Right atrium auricular region (tissue), 2 donors: ENCODE measurements at regions not wholly inside any gene's neighbourhood (a gene's known extent, or its start where the extent isn't known, plus 50 kb on each side); places are given as distances from the start of the nearest gene placed in this dataset.

Experiments
- DNase-seq: peaks from one replicate; pipeline ENCODE4 v3.0.0-alpha.2; 2019; ENCODE audit warnings: low spot score
- H3K27ac ChIP-seq, 2 donors: fragments of 200-600 bp; sonication (generic); 1 replicate in 1 of 2; 2 replicates in 1 of 2; pipeline ENCODE4 v1.5.1; 2016 to 2019
- H3K27me3 ChIP-seq, 2 donors: fragments of 200-600 bp; sonication (generic); one replicate each; pipeline versions ENCODE4 v1.5.1 to v1.6.0; 2017 to 2019
- H3K36me3 ChIP-seq: fragments of 200-600 bp; sonication (generic); one replicate; pipeline ENCODE4 v1.5.1; 2016
- H3K4me1 ChIP-seq, 2 donors: fragments of 200-600 bp; sonication (generic); one replicate each; pipeline versions ENCODE4 v1.5.1 to v1.6.0; 2017 to 2019
- H3K4me3 ChIP-seq, 2 donors: fragments of 200-600 bp; sonication (generic); 1 replicate in 1 of 2; 2 replicates in 1 of 2; pipeline ENCODE4 v1.5.1; 2017 to 2019; ENCODE audit warnings: mild to moderate bottlenecking in 1 of 2, moderate library complexity in 1 of 2
- H3K9me3 ChIP-seq, 2 donors: fragments of 200-600 bp; sonication (generic); one replicate each; pipeline ENCODE4 v1.5.1; 2019
- CTCF ChIP-seq, 2 donors: fragments of 200-600 bp; sonication (generic); IDR thresholded peaks; one replicate each; pipeline ENCODE4 v1.5.1; 2019; ENCODE audit warnings: antibody characterized with exemption in 2 of 2

- Histone ChIP-seq H3K27me3 (no peaks in the 10 kb centered on the region), H3K4me3 (no peak overlapping the region), H3K4me1 (no peaks in the 10 kb centered on the region), H3K27ac (no peak overlapping the region), H3K36me3 (no peaks in the 10 kb centered on the region), H3K9me3 (no peaks in the 10 kb centered on the region)
- TF ChIP-seq CTCF (IDR thresholded peaks at IDR 0.05), result no peak
- DNase-seq, result no peak
Measured at GRCh38 chr12:127582074-127582473, 684.9 kb upstream of the TMEM132C start.

GRCh38 chr12:127583041-127583440 lies 683.9 kb upstream of the TMEM132C start:
- TF ChIP-seq CTCF (IDR thresholded peaks at IDR 0.05), result no peak
- no peaks in the 10 kb centered on the region for H3K36me3 ChIP-seq
- H3K4me3 ChIP-seq, result no peak overlapping the region
- DNase-seq, result no peak
- H3K4me1 ChIP-seq, result no peaks in the 10 kb centered on the region
- H3K27ac ChIP-seq, result no peak overlapping the region
- no peaks in the 10 kb centered on the region for H3K9me3 ChIP-seq
- no peaks in the 10 kb centered on the region for H3K27me3 ChIP-seq

- Histone ChIP-seq H3K4me1 (no peaks in the 10 kb centered on the region), H3K36me3 (no peaks in the 10 kb centered on the region), H3K4me3 (no peak overlapping the region), H3K9me3 (no peaks in the 10 kb centered on the region), H3K27me3 (no peaks in the 10 kb centered on the region), H3K27ac (no peak overlapping the region)
- DNase-seq, result peak; percentile 73
- TF ChIP-seq CTCF (IDR thresholded peaks at IDR 0.05), result no peak
Measured at GRCh38 chr12:127588249-127588648, 678.7 kb upstream of the TMEM132C start.

- Histone ChIP-seq H3K4me1 (no peaks in the 10 kb centered on the region), H3K27ac (no peak overlapping the region), H3K4me3 (no peak overlapping the region), H3K9me3 (no peaks in the 10 kb centered on the region), H3K27me3 (no peaks in the 10 kb centered on the region), H3K36me3 (no peaks in the 10 kb centered on the region)
- DNase-seq, result no peak
- no peak for TF ChIP-seq CTCF (IDR thresholded peaks at IDR 0.05)
Measured at GRCh38 chr12:127589541-127589940, 677.4 kb upstream of the TMEM132C start.

GRCh38 chr12:127590868-127591267 lies 676.1 kb upstream of the TMEM132C start:
- Histone ChIP-seq H3K4me3 (no peak overlapping the region), H3K36me3 (no peaks in the 10 kb centered on the region), H3K9me3 (no peaks in the 10 kb centered on the region), H3K27me3 (no peaks in the 10 kb centered on the region), H3K4me1 (no peaks in the 10 kb centered on the region), H3K27ac (no peak overlapping the region)
- TF ChIP-seq CTCF (IDR thresholded peaks at IDR 0.05), result no peak
- DNase-seq, result no peak

GRCh38 chr12:127592245-127592644 lies 674.7 kb upstream of the TMEM132C start:
- H3K27me3 ChIP-seq, result no peaks in the 10 kb centered on the region
- no peak for TF ChIP-seq CTCF (IDR thresholded peaks at IDR 0.05)
- no peaks in the 10 kb centered on the region for H3K4me1 ChIP-seq
- H3K36me3 ChIP-seq, result no peaks in the 10 kb centered on the region
- no peak for DNase-seq
- H3K27ac ChIP-seq, result no peak overlapping the region
- H3K4me3 ChIP-seq, result no peak overlapping the region
- no peaks in the 10 kb centered on the region for H3K9me3 ChIP-seq
